H9 (cell line): ENCODE measurements at regions not wholly inside any gene's neighbourhood (a gene's known extent, or its start where the extent isn't known, plus 50 kb on each side); places are given as distances from the start of the nearest gene placed in this dataset.
A peak's percentile ranks its signal among the peaks of the same experiment; 100 is the strongest.

Experiments
- DNase-seq: peaks from one replicate; pipeline ENCODE4 v3.0.0-alpha.2; 2017
- H2AFZ ChIP-seq: one replicate; pipeline ENCODE4 v1.6.1; 2013; ENCODE audit warnings: mild to moderate bottlenecking, low read length, control low read depth, moderate library complexity
- H2AK5ac ChIP-seq: 2 replicates; pipeline ENCODE4 v1.6.1; 2013; ENCODE audit warnings: low read length, control low read depth, mixed read lengths; ENCODE audit not compliant: insufficient read length
- H2BK120ac ChIP-seq: one replicate; pipeline ENCODE4 v1.6.1; 2013; ENCODE audit warnings: low read depth, mild to moderate bottlenecking, low read length, control low read depth, inconsistent platforms; ENCODE audit not compliant: poor library complexity, severe bottlenecking
- H2BK12ac ChIP-seq: 2 replicates; pipeline ENCODE4 v1.6.1; 2013; ENCODE audit warnings: low read length, control low read depth, mixed read lengths, low read depth; ENCODE audit not compliant: insufficient read length
- H2BK15ac ChIP-seq: 2 replicates; pipeline ENCODE4 v1.6.1; 2013; ENCODE audit warnings: low read depth, low read length, control low read depth
- H2BK20ac ChIP-seq: one replicate; pipeline ENCODE4 v1.6.1; 2013; ENCODE audit warnings: low read depth, mild to moderate bottlenecking, low read length, control low read depth, inconsistent platforms; ENCODE audit not compliant: poor library complexity, severe bottlenecking
- H2BK5ac ChIP-seq: 2 replicates; pipeline ENCODE4 v1.6.1; 2013; ENCODE audit warnings: low read length, control low read depth, mixed read lengths; ENCODE audit not compliant: insufficient read length
- H3K14ac ChIP-seq: 2 replicates; pipeline ENCODE4 v1.6.1; 2013; ENCODE audit warnings: low read length, control low read depth; ENCODE audit not compliant: insufficient read depth
- H3K18ac ChIP-seq: 2 replicates; pipeline ENCODE4 v1.6.1; 2013; ENCODE audit warnings: low read depth, mild to moderate bottlenecking, mixed read lengths, low read length, control low read depth; ENCODE audit not compliant: insufficient read length
- H3K23ac ChIP-seq: 2 replicates; pipeline ENCODE4 v1.6.1; 2013; ENCODE audit warnings: low read length, control low read depth, mixed read lengths, low read depth; ENCODE audit not compliant: insufficient read length
- H3K23me2 ChIP-seq: 2 replicates; pipeline ENCODE4 v1.6.1; 2013; ENCODE audit warnings: low read depth, mild to moderate bottlenecking, mixed read lengths, low read length, control low read depth; ENCODE audit not compliant: insufficient read length, poor library complexity, severe bottlenecking
- H3K27ac ChIP-seq: 2 replicates; pipeline ENCODE4 v1.5.1; 2013; ENCODE audit warnings: low read length, control low read depth, mixed read lengths, low read depth; ENCODE audit not compliant: insufficient read length
- H3K27me3 ChIP-seq: 2 replicates; pipeline ENCODE4 v1.6.1; 2013; ENCODE audit warnings: low read length, control low read depth, inconsistent platforms; ENCODE audit not compliant: insufficient read depth
- H3K4ac ChIP-seq: 2 replicates; pipeline ENCODE4 v1.6.1; 2013; ENCODE audit warnings: low read depth, mild to moderate bottlenecking, control low read depth, inconsistent platforms, low read length, moderate library complexity
- H3K4me1 ChIP-seq: 2 replicates; pipeline ENCODE4 v1.6.1; 2013; ENCODE audit warnings: low read length, control low read depth, inconsistent platforms; ENCODE audit not compliant: insufficient read depth
- H3K4me2 ChIP-seq: 2 replicates; pipeline ENCODE4 v1.6.1; 2013; ENCODE audit warnings: low read length, control low read depth, mixed read lengths; ENCODE audit not compliant: insufficient read length, insufficient read depth
- H3K56ac ChIP-seq: 2 replicates; pipeline ENCODE4 v1.6.1; 2013; ENCODE audit warnings: low read depth, mild to moderate bottlenecking, mixed read lengths, low read length, control low read depth; ENCODE audit not compliant: insufficient read length
- H3K79me1 ChIP-seq: 2 replicates; pipeline ENCODE4 v1.6.1; 2013; ENCODE audit warnings: low read depth, mild to moderate bottlenecking, moderate library complexity, low read length, control low read depth, inconsistent platforms; ENCODE audit not compliant: insufficient read depth, poor library complexity, severe bottlenecking
- H3K79me2 ChIP-seq: 2 replicates; pipeline ENCODE4 v1.6.1; 2013; ENCODE audit warnings: low read length, control low read depth, inconsistent platforms; ENCODE audit not compliant: insufficient read depth
- H3K9ac ChIP-seq: 2 replicates; pipeline ENCODE4 v1.6.1; 2013; ENCODE audit warnings: low read length, control low read depth, mixed read lengths; ENCODE audit not compliant: insufficient read length; ENCODE audit errors: extremely low read depth
- H3K9me3 ChIP-seq: one replicate; pipeline ENCODE4 v1.6.1; 2013; ENCODE audit warnings: low read depth, low read length, inconsistent platforms; ENCODE audit not compliant: control insufficient read depth
- H3T11ph ChIP-seq: one replicate; pipeline ENCODE4 v1.6.1; 2013; ENCODE audit warnings: mild to moderate bottlenecking, low read length, control low read depth, inconsistent platforms
- H4K20me1 ChIP-seq: one replicate; pipeline ENCODE4 v1.6.1; 2013; ENCODE audit not compliant: control insufficient read depth, insufficient read length, insufficient read depth
- H4K5ac ChIP-seq: 2 replicates; pipeline ENCODE4 v1.6.1; 2013; ENCODE audit warnings: low read depth, mild to moderate bottlenecking, mixed read lengths, low read length, control low read depth; ENCODE audit not compliant: insufficient read length
- H4K8ac ChIP-seq: replicated peaks from 2 replicates; pipeline ENCODE4 v1.6.1; 2013; ENCODE audit warnings: low read length, control low read depth, mixed read lengths, low read depth; ENCODE audit not compliant: insufficient read length
- H4K91ac ChIP-seq: 2 replicates; pipeline ENCODE4 v1.6.1; 2013; ENCODE audit warnings: low read depth, mild to moderate bottlenecking, moderate library complexity, mixed read lengths, low read length, control low read depth; ENCODE audit not compliant: insufficient read length
- H3K27ac Mint-ChIP-seq, 3 experiments: 2 replicates in 2 of 3; 3 replicates in 1 of 3; pipeline ENCODE4 v1.8.0; 2020 to 2021; ENCODE audit warnings: mixed read lengths in 3 of 3, mild to moderate bottlenecking in 1 of 3, moderate library complexity in 1 of 3
- H3K27me3 Mint-ChIP-seq: 2 replicates; pipeline ENCODE4 v1.8.0; 2021; ENCODE audit warnings: low read depth, mild to moderate bottlenecking, moderate library complexity, mixed read lengths
- H3K36me3 Mint-ChIP-seq, 3 experiments: 2 replicates in 2 of 3; 3 replicates in 1 of 3; pipeline ENCODE4 v1.8.0; 2020 to 2021; ENCODE audit warnings: low read depth in 3 of 3, mixed read lengths in 3 of 3; ENCODE audit not compliant: insufficient read depth in 1 of 3
- H3K4me1 Mint-ChIP-seq, 2 experiments: 2 replicates each; pipeline ENCODE4 v1.8.0; 2020; ENCODE audit warnings: mixed read lengths in 2 of 2
- H3K4me3 Mint-ChIP-seq, 2 experiments: 2 replicates in 1 of 2; 3 replicates in 1 of 2; pipeline ENCODE4 v1.8.0; 2020 to 2021; ENCODE audit warnings: mild to moderate bottlenecking in 2 of 2, mixed read lengths in 2 of 2, moderate library complexity in 1 of 2
- H3K9me3 Mint-ChIP-seq, 2 experiments: 2 replicates in 1 of 2; 3 replicates in 1 of 2; pipeline ENCODE4 v1.8.0; 2020; ENCODE audit warnings: mild to moderate bottlenecking in 2 of 2, mixed read lengths in 2 of 2, moderate library complexity in 1 of 2
- CTCF ChIP-seq: fragments of 200-600 bp; sonication (generic); conservative IDR thresholded peaks from 3 replicates; pipeline ENCODE4 v1.8.0; 2021; ENCODE audit warnings: antibody characterized with exemption, mild to moderate bottlenecking
- WGBS: extraction: QIAGEN DNeasy Blood & Tissue Kit; methylation state at CpG from one replicate; pipeline ENCODE4 v1.1.7; 2013; ENCODE audit warnings: missing lambda C conversion rate, low lambda C conversion rate, mixed read lengths; ENCODE audit not compliant: insufficient read length; ENCODE audit errors: extremely low coverage; 5-methylcytosine and 5-hydroxymethylcytosine counted together

DNA sequence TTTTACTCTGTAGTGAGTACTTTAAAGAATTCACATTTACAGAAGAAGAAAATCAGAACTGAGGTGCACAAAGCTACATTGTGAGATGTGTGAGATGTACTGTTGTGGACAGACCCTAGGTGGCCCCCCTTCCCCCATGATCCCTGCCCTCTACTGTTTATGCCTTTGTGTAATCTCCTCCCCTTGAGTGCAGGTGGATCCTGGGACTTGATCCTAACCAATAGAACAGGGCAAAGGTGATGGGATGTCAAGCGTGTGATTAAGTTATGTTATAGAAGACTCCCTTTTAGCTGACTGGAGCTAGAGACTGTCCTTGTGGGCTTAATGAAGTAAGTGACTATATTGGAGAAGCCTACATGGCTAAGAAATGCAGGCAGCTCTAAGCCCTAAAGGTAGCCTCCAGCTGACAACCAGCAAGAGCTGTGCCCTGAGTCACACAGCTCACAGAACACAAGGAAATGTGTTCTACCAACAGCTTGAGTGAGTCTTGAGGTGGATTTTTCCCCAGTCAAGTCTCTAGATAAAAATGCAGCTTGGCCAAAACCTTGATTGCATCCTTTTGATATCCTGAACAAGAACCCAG lies 225.2 kb upstream of the LEF1 start:
- no peaks in the 10 kb centered on the region for H3K9me3 Mint-ChIP-seq
- no peak overlapping the region for H4K5ac ChIP-seq
- H3K4me3 Mint-ChIP-seq = no peak overlapping the region
- H4K8ac ChIP-seq = no peak overlapping the region
- no peak overlapping the region for H3K18ac ChIP-seq
- H3K9me3 ChIP-seq = no peaks in the 10 kb centered on the region
- no peaks in the 10 kb centered on the region for H3K23me2 ChIP-seq
- no peak overlapping the region for H3T11ph ChIP-seq
- no peak overlapping the region for H2BK12ac ChIP-seq
- no peak overlapping the region for H2BK15ac ChIP-seq
- TF ChIP-seq CTCF = peak; percentile 31; the same call in 2 of the 3 replicates
- no peak for DNase-seq
- H3K36me3 Mint-ChIP-seq = no peaks in the 10 kb centered on the region
- H3K27ac Mint-ChIP-seq = no peak overlapping the region
- no peaks in the 10 kb centered on the region for H3K79me1 ChIP-seq
- H2BK120ac ChIP-seq = no peak overlapping the region
- no peak overlapping the region for H3K14ac ChIP-seq
- H3K56ac ChIP-seq = no peak overlapping the region
- no peak overlapping the region for H3K27ac ChIP-seq
- no peak overlapping the region for H2AFZ ChIP-seq
- no peak overlapping the region for H3K23ac ChIP-seq
- no peak overlapping the region for H2AK5ac ChIP-seq
- no peak overlapping the region for H4K91ac ChIP-seq
- H3K4me1 Mint-ChIP-seq = peaks cover 0 to 3% of the 10 kb centered on the region in 2 experiments; a peak in 1 of 4 replicates
- no peak overlapping the region for H2BK20ac ChIP-seq
- no peak overlapping the region for H2BK5ac ChIP-seq
- WGBS = no CpG with 5 or more reads among the region's 1 CpG
- H3K27me3 Mint-ChIP-seq = peaks cover 6% of the 10 kb centered on the region; the same call in 1 of the 2 replicates
- no peak overlapping the region for H3K4ac ChIP-seq
- no peak overlapping the region for H3K4me2 ChIP-seq
- H3K9ac ChIP-seq = no peak overlapping the region
- H4K20me1 ChIP-seq = no peaks in the 10 kb centered on the region
- no peaks in the 10 kb centered on the region for H3K79me2 ChIP-seq
- H3K4me1 ChIP-seq = no peaks in the 10 kb centered on the region; the same call in 1 of the 2 replicates
- H3K27me3 ChIP-seq = no peaks in the 10 kb centered on the region
